ENCODE measurements at regions not wholly inside any gene's neighbourhood (a gene's known extent, or its start where the extent isn't known, plus 50 kb on each side); places are given as distances from the start of the nearest gene placed in this dataset.
"Not testable (repeated sequence)": the region's sequence is repeated elsewhere in the genome, so short reads cannot be mapped to it uniquely, and the experiment has no call there.

GRCh38 chr10:2890093-2890492, 177.3 kb upstream of the PFKP start:
- H3K9me3 ChIP-seq, result no peaks in the 10 kb centered on the region
- no peak overlapping the region for H3K4me3 ChIP-seq
- ATAC-seq, result no peak
- H3K4me1 ChIP-seq, result no peaks in the 10 kb centered on the region
- no peak for DNase-seq
- TF ChIP-seq CTCF (IDR thresholded peaks at IDR 0.05), result no peak
- H3K27ac ChIP-seq, result no peak overlapping the region
- intact Hi-C loops (cut with DNase I), result no loop called here
- no peaks in the 10 kb centered on the region for H3K36me3 ChIP-seq
- H3K27me3 ChIP-seq, result no peaks in the 10 kb centered on the region

- Histone ChIP-seq H3K27ac (no peak overlapping the region), H3K4me3 (no peak overlapping the region), H3K27me3 (no peaks in the 10 kb centered on the region), H3K4me1 (no peaks in the 10 kb centered on the region), H3K36me3 (no peaks in the 10 kb centered on the region), H3K9me3 (no peaks in the 10 kb centered on the region)
- no peak for TF ChIP-seq CTCF (IDR thresholded peaks at IDR 0.05)
- no peak for ATAC-seq
- no peak for DNase-seq
- intact Hi-C loops (cut with DNase I), result no loop called here
Observed at GRCh38 chr10:2888403-2889004, 178.8 kb upstream of the PFKP start.

- no peak for TF ChIP-seq CTCF (IDR thresholded peaks at IDR 0.05)
- H3K4me3 ChIP-seq, result no peak overlapping the region
- DNase-seq (no peak), ATAC-seq (no peak)
- intact Hi-C loops (cut with DNase I), result no loop called here
- no peaks in the 10 kb centered on the region for H3K4me1 ChIP-seq
- no peak overlapping the region for H3K27ac ChIP-seq
- H3K9me3 ChIP-seq, result no peaks in the 10 kb centered on the region
- no peaks in the 10 kb centered on the region for H3K27me3 ChIP-seq
- H3K36me3 ChIP-seq, result no peaks in the 10 kb centered on the region
Observed at GRCh38 chr10:2887391-2888070, 179.8 kb upstream of the PFKP start.

- H3K9me3 ChIP-seq, result no peaks in the 10 kb centered on the region
- H3K27me3 ChIP-seq, result no peaks in the 10 kb centered on the region
- H3K4me1 ChIP-seq, result no peaks in the 10 kb centered on the region
- intact Hi-C loops (cut with DNase I), result no loop called here
- no peak for TF ChIP-seq CTCF (IDR thresholded peaks at IDR 0.05)
- no peak overlapping the region for H3K27ac ChIP-seq
- H3K4me3 ChIP-seq, result no peak overlapping the region
- no peaks in the 10 kb centered on the region for H3K36me3 ChIP-seq
- ATAC-seq (no peak), DNase-seq (no peak)
Observed at GRCh38 chr10:2886662-2887061, 180.7 kb upstream of the PFKP start.

GRCh38 chr10:2885288-2886278, 181.8 kb upstream of the PFKP start:
- DNase-seq (no peak), ATAC-seq (no peak)
- Histone ChIP-seq H3K27me3 (no peaks in the 10 kb centered on the region), H3K36me3 (no peaks in the 10 kb centered on the region), H3K4me1 (no peaks in the 10 kb centered on the region), H3K4me3 (no peak overlapping the region), H3K9me3 (no peaks in the 10 kb centered on the region), H3K27ac (no peak overlapping the region)
- no peak for TF ChIP-seq CTCF (IDR thresholded peaks at IDR 0.05)
- intact Hi-C loops (cut with DNase I), result no loop called here

GRCh38 chr10:2883983-2884540, 183.3 kb upstream of the PFKP start:
- H3K27ac ChIP-seq; intact Hi-C loops (cut with DNase I); ATAC-seq; H3K4me3 ChIP-seq; H3K36me3 ChIP-seq; DNase-seq; H3K4me1 ChIP-seq; H3K27me3 ChIP-seq; H3K9me3 ChIP-seq: not testable (repeated sequence)
